A673 (cell line): ENCODE measurements at regions not wholly inside any gene's neighbourhood (a gene's known extent, or its start where the extent isn't known, plus 50 kb on each side); places are given as distances from the start of the nearest gene placed in this dataset.

Experiments used
- EZH2 ChIP-seq: fragments of 200-600 bp; sonication (generic); IDR thresholded peaks from 2 replicates; pipeline ENCODE4 v1.6.1; 2017; ENCODE audit warnings: borderline replicate concordance, low read depth, mild to moderate bottlenecking, mixed read lengths, antibody characterized with exemption, low read length; ENCODE audit not compliant: poor library complexity, severe bottlenecking
- TF ChIP-seq, protein P1 (sequence below): fragments of 300-800, 200-600 bp; sonication (generic); conservative IDR thresholded peaks from 2 replicates; pipeline ENCODE4 v1.5.1; 2017; ENCODE audit warnings: low read depth, mild to moderate bottlenecking, antibody characterized with exemption, low read length, moderate library complexity, mixed read lengths

DNA sequence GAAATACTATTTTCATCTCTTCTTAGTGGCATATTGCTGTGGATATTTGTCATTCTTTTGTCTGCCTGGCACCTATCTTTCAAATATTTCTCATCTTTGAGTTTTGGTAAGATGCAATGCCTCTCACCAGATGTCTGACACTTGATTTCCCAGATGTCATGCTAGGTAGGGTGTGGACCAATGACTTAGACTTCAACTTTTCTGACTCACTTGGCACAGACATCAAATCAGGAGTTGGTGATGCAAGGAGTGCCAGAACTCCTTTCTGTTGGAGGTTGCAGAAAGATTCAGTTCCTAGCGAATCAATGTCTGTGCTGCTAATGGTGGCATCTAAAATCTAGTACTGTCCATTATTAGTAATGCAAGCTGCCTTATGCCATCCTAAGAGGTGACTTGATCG, 216.9 kb upstream of the FERD3L start:
- TF ChIP-seq, protein P1, sequence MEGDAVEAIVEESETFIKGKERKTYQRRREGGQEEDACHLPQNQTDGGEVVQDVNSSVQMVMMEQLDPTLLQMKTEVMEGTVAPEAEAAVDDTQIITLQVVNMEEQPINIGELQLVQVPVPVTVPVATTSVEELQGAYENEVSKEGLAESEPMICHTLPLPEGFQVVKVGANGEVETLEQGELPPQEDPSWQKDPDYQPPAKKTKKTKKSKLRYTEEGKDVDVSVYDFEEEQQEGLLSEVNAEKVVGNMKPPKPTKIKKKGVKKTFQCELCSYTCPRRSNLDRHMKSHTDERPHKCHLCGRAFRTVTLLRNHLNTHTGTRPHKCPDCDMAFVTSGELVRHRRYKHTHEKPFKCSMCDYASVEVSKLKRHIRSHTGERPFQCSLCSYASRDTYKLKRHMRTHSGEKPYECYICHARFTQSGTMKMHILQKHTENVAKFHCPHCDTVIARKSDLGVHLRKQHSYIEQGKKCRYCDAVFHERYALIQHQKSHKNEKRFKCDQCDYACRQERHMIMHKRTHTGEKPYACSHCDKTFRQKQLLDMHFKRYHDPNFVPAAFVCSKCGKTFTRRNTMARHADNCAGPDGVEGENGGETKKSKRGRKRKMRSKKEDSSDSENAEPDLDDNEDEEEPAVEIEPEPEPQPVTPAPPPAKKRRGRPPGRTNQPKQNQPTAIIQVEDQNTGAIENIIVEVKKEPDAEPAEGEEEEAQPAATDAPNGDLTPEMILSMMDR: no peak
- TF ChIP-seq EZH2: no peak
